ENCODE measurements at regions not wholly inside any gene's neighbourhood (a gene's known extent, or its start where the extent isn't known, plus 50 kb on each side); places are given as distances from the start of the nearest gene placed in this dataset.

DNA sequence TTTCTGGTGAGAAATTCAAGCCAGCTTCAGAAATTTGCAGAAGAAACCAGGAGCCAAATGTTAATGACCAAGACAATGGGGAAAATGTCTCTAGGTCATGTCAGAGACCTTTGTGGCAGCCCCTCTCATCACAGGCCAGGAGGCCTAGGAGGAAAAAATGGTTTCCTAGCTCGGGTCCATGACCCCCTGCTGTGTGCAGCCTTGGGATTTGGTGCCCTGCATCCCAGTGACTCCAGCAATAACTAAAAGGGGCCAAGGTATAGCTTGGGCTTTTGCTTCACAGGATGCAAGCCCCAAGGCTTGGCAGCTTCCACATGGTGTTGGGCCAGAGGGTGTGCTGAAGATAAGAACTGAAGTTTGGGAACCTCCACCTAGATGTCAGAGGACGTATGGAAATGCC lies 814.7 kb upstream of the SLIT2 start:
- no peaks in the 10 kb centered on the region for H3K36me3 ChIP-seq (ENCODE audit: control insufficient read depth, insufficient read depth, low read length)
- 88 to 100% methylated on average over 2 of the region's 2 CpGs for WGBS, 2 experiments (ENCODE audit: insufficient coverage in 2 of 2)
- H3K4me3 ChIP-seq (ENCODE audit: extremely low read depth, insufficient read depth, low read length, poor library complexity, severe bottlenecking): no peak overlapping the region
- no peak overlapping the region for H3K27ac ChIP-seq (ENCODE audit: low read depth, low read length, severe bottlenecking)
- peaks cover 12% of the 10 kb centered on the region for H3K9me3 ChIP-seq (ENCODE audit: control insufficient read depth, low read length)
- no peaks in the 10 kb centered on the region for H3K4me1 ChIP-seq (ENCODE audit: control insufficient read depth, insufficient read depth, low read length, poor library complexity, severe bottlenecking)

DNA sequence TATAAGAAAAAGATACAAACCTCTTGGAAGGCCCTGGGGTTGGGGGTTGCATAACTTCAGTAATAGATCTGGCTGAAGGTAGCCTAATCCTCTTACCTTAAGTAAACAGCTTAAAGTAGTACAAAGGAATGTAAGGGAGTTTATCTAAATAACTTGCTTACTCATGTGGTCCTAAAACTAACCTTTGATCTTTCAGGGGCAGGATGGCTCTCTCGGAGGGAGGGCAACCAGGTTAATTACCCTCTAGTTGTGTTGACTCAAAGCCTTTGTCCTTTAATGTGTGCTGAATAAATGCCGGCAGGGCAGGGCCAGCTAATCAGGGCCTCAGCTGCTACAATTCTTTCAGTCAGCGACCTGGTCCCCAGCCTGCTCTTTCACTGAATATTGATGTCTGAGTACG lies 822.0 kb upstream of the SLIT2 start:
- H3K4me1 ChIP-seq (ENCODE audit: control insufficient read depth, insufficient read depth, low read length, poor library complexity, severe bottlenecking): no peaks in the 10 kb centered on the region
- H3K36me3 ChIP-seq (ENCODE audit: control insufficient read depth, insufficient read depth, low read length): no peaks in the 10 kb centered on the region
- WGBS, 2 experiments (ENCODE audit: insufficient coverage in 2 of 2): 42 to 43% methylated on average over 2 to 3 of the region's 4 CpGs
- peaks cover 8% of the 10 kb centered on the region for H3K9me3 ChIP-seq (ENCODE audit: control insufficient read depth, low read length)
- H3K27ac ChIP-seq (ENCODE audit: low read depth, low read length, severe bottlenecking): no peak overlapping the region
- no peak overlapping the region for H3K4me3 ChIP-seq (ENCODE audit: extremely low read depth, insufficient read depth, low read length, poor library complexity, severe bottlenecking)

DNA sequence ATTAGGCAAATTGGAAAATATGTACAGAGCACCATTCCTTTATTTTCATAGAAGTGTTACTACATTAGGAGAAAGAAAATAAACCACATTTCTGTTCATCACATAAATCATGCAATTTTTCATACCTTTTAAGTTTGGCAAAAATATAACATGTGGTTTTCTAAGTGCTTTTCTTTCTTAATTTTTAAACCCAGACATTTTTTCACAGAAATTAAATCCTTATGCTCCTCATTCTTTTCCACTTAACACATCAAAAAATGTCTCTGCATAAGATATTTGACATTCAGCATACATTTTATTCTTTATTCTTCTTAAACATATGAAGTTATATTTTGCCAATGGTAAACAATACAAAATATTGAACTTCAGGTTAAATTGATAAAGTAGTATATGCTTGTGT lies 826.6 kb upstream of the SLIT2 start:
- no peak overlapping the region for H3K4me3 ChIP-seq (ENCODE audit: extremely low read depth, insufficient read depth, low read length, poor library complexity, severe bottlenecking)
- no peaks in the 10 kb centered on the region for H3K9me3 ChIP-seq (ENCODE audit: control insufficient read depth, low read length)
- no peak overlapping the region for H3K27ac ChIP-seq (ENCODE audit: low read depth, low read length, severe bottlenecking)
- no peaks in the 10 kb centered on the region for H3K4me1 ChIP-seq (ENCODE audit: control insufficient read depth, insufficient read depth, low read length, poor library complexity, severe bottlenecking)
- no peaks in the 10 kb centered on the region for H3K36me3 ChIP-seq (ENCODE audit: control insufficient read depth, insufficient read depth, low read length)

DNA sequence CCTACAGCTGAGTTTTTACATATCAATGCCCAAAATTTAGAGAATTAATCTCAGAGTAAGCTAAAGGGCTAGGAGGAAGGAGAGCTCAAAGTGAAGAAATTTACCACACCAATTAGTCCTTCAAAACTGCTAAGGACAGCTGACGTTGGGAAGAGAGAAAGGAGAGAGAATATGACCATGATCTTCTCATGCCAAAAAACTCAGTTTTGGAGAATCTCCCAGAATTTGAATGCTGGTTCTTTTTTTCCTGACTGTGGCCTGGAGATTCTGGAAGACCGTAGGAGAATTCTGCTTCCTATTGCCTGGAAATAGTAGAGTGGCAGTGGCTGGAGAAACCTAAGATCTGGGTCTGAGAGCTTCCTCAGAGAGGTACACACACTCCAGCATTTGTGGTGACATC lies 834.4 kb upstream of the SLIT2 start:
- Histone ChIP-seq H3K27ac (ENCODE audit: low read depth, low read length, severe bottlenecking) (no peak overlapping the region), H3K9me3 (ENCODE audit: control insufficient read depth, low read length) (no peaks in the 10 kb centered on the region), H3K36me3 (ENCODE audit: control insufficient read depth, insufficient read depth, low read length) (no peaks in the 10 kb centered on the region), H3K4me1 (ENCODE audit: control insufficient read depth, insufficient read depth, low read length, poor library complexity, severe bottlenecking) (no peaks in the 10 kb centered on the region), H3K4me3 (ENCODE audit: extremely low read depth, insufficient read depth, low read length, poor library complexity, severe bottlenecking) (no peak overlapping the region)
- WGBS, 2 experiments (ENCODE audit: insufficient coverage in 2 of 2): 80 to 100% methylated on average over 1 of the region's 2 CpGs

DNA sequence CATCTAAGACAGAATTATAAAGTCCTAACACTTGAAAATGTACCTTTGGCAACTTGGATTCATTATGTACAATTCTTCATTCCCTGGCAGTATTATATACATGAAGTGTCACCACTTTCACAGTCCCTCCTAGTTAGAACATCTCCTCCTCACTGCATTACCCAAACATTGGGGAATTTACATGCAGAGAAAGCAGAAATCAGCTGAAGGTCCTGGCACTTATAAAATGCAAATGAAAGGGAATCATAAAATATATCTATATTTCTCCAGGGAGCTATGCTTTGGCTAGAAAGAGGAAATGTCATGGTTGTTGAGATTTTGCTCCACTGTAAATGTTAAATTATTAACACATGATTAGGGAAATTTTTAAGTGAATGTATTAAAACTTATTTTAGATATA lies 835.6 kb upstream of the SLIT2 start:
- Histone ChIP-seq H3K4me3 (ENCODE audit: extremely low read depth, insufficient read depth, low read length, poor library complexity, severe bottlenecking) (no peak overlapping the region), H3K27ac (ENCODE audit: low read depth, low read length, severe bottlenecking) (no peak overlapping the region), H3K4me1 (ENCODE audit: control insufficient read depth, insufficient read depth, low read length, poor library complexity, severe bottlenecking) (no peaks in the 10 kb centered on the region), H3K9me3 (ENCODE audit: control insufficient read depth, low read length) (no peaks in the 10 kb centered on the region), H3K36me3 (ENCODE audit: control insufficient read depth, insufficient read depth, low read length) (no peaks in the 10 kb centered on the region)

DNA sequence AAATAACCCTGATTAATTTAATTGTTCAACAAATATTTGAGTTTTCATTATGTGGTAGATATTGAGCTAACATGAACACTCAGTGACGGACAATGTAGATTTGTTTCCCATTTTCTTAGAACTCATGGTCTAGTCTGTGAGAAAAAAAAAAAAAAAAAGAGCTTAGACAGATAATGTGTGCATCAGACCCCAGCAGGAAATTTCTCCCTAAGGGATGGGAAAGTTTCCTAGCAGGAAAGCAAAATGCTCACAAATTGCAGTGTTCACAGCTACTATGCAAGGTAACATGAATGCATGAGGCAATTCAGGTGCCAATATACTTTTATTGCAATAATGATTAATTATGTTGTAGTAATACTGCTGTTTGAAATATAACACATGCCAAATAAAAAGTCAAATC lies 843.2 kb upstream of the SLIT2 start:
- 50% methylated on average over 1 of the region's 1 CpG; no CpG with 5 or more reads in 1 of the 2 experiments for whole genome bisulfite sequencing, 2 experiments (ENCODE audit: insufficient coverage in 2 of 2)
- H3K9me3 ChIP-seq (ENCODE audit: control insufficient read depth, low read length): no peaks in the 10 kb centered on the region
- H3K27ac ChIP-seq (ENCODE audit: low read depth, low read length, severe bottlenecking): no peak overlapping the region
- no peaks in the 10 kb centered on the region for H3K36me3 ChIP-seq (ENCODE audit: control insufficient read depth, insufficient read depth, low read length)
- H3K4me1 ChIP-seq (ENCODE audit: control insufficient read depth, insufficient read depth, low read length, poor library complexity, severe bottlenecking): no peaks in the 10 kb centered on the region
- H3K4me3 ChIP-seq (ENCODE audit: extremely low read depth, insufficient read depth, low read length, poor library complexity, severe bottlenecking): no peak overlapping the region

DNA sequence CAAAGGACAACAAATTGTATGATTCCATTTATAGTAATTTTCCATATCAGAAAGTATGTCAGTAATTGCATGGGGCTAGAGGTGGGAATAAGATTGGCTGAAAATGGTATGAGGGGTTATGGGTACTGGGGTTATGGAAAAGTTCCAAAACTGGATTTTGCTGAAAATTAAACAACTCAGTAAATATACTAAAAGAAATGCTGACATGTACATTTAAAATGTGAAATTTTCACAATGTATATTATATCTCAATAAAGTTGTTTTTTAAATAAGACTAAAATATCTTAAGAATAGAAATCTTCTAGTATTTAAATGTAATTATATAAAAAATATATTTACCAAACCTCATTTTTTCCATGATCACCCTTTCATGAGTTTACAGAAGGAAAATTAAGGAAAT lies 844.9 kb upstream of the SLIT2 start:
- Histone ChIP-seq H3K4me1 (ENCODE audit: control insufficient read depth, insufficient read depth, low read length, poor library complexity, severe bottlenecking) (no peaks in the 10 kb centered on the region), H3K4me3 (ENCODE audit: extremely low read depth, insufficient read depth, low read length, poor library complexity, severe bottlenecking) (no peak overlapping the region), H3K27ac (ENCODE audit: low read depth, low read length, severe bottlenecking) (no peak overlapping the region), H3K36me3 (ENCODE audit: control insufficient read depth, insufficient read depth, low read length) (no peaks in the 10 kb centered on the region), H3K9me3 (ENCODE audit: control insufficient read depth, low read length) (no peaks in the 10 kb centered on the region)

DNA sequence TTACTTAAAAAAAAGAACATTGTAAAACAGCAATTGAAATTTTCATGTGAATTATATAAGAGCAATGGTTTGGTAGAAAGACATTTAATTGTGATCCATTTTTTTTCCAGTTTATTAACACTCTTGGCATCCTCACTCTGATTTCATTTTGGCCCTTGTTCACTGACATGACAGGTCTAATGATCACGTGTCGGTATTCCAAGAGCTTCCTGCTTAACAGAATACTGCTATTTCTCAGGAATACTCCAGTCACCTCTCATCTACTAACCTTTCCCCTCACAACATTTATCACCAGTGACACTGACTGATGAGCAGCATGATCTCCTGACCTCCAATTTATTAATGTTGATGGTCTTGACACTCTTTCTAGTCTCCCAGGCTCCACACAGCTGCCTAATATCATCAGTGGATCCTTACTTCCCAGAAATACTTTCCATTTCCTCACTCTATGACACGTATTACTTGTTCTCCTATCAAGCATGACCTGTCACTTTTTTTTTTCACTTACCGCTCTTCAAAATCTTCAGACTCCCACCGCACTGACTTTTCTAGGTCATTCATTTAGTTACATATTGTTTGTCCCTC lies 847.8 kb upstream of the SLIT2 start:
- Histone ChIP-seq H3K9me3 (ENCODE audit: control insufficient read depth, low read length) (no peaks in the 10 kb centered on the region), H3K36me3 (ENCODE audit: control insufficient read depth, insufficient read depth, low read length) (no peaks in the 10 kb centered on the region)

DNA sequence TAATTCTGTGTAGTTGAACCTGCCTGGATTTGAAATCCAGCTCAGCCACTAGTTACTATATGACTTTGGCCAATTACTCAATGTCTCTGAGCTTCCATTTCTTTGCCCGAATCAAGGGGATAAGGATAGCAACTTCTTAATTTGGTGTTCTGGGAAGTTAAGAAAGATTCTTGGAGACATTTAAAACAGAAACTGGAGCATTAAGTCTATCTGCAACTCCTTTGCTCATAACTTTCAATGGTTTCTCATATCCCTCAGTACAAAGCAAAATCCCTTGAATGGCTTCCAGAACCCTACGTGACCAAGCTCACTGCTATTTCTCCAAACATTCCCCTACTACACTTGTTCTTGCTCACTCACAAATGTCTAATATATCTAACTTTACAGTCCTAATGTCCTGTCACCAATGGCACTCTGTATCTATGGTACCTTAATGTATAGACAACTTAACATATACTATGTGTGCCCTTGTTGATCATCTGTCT lies 849.1 kb upstream of the SLIT2 start:
- Histone ChIP-seq H3K4me1 (ENCODE audit: control insufficient read depth, insufficient read depth, low read length, poor library complexity, severe bottlenecking) (no peaks in the 10 kb centered on the region), H3K27ac (ENCODE audit: low read depth, low read length, severe bottlenecking) (no peak overlapping the region), H3K4me3 (ENCODE audit: extremely low read depth, insufficient read depth, low read length, poor library complexity, severe bottlenecking) (no peak overlapping the region), H3K9me3 (ENCODE audit: control insufficient read depth, low read length) (no peaks in the 10 kb centered on the region), H3K36me3 (ENCODE audit: control insufficient read depth, insufficient read depth, low read length) (no peaks in the 10 kb centered on the region)
- 77 to 92% methylated on average over 1 of the region's 2 CpGs for WGBS, 2 experiments (ENCODE audit: insufficient coverage in 2 of 2)

More for the DNA sequence above, 847.8 kb upstream of the SLIT2 start:
- WGBS, 2 experiments (ENCODE audit: insufficient coverage in 2 of 2): 65 to 77% methylated on average over 3 of the region's 5 CpGs
- Histone ChIP-seq H3K4me1 (ENCODE audit: control insufficient read depth, insufficient read depth, low read length, poor library complexity, severe bottlenecking) (no peaks in the 10 kb centered on the region), H3K4me3 (ENCODE audit: extremely low read depth, insufficient read depth, low read length, poor library complexity, severe bottlenecking) (no peak overlapping the region), H3K27ac (ENCODE audit: low read depth, low read length, severe bottlenecking) (no peak overlapping the region)

DNA sequence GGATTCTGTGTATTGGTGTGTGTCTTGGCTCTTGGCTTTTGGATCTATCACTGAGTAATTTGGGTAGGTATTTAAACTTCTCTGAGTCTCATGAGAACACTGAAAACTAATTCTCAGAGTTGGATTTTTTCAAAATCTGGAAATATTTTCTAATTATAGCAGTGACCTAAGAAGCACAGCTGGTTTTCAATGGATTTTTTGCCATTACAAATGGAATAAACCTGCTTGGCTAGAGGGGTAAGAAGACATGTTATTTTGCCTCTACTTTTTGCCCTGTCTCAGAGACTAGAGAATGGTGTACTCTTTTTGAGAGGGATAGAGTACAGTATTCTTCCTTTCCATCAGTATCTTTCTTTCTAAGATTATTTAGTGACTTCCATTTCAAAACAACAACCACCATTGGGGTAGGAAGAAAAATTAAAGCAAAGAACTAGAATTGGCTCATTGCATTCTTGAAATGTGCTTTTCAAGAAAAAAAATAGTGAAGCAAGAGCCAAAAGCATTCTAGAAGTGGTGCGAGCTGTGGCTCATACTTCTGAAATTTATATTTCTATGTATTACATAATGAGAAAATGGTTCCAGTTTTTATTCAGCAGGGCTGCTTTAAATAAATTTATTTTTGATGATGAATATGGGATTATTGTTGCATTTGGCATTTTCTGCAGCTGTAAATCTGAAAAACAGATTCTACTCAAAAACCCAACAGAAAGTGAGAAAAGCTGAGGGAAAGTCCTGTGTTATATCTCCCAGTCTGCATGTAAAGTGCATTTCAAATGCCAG lies 850.2 kb upstream of the SLIT2 start:
- WGBS, 2 experiments (ENCODE audit: insufficient coverage in 2 of 2): no CpG with 5 or more reads among the region's 1 CpG
- Histone ChIP-seq H3K9me3 (ENCODE audit: control insufficient read depth, low read length) (no peaks in the 10 kb centered on the region), H3K27ac (ENCODE audit: low read depth, low read length, severe bottlenecking) (no peak overlapping the region), H3K4me3 (ENCODE audit: extremely low read depth, insufficient read depth, low read length, poor library complexity, severe bottlenecking) (no peak overlapping the region), H3K36me3 (ENCODE audit: control insufficient read depth, insufficient read depth, low read length) (no peaks in the 10 kb centered on the region), H3K4me1 (ENCODE audit: control insufficient read depth, insufficient read depth, low read length, poor library complexity, severe bottlenecking) (no peaks in the 10 kb centered on the region)

DNA sequence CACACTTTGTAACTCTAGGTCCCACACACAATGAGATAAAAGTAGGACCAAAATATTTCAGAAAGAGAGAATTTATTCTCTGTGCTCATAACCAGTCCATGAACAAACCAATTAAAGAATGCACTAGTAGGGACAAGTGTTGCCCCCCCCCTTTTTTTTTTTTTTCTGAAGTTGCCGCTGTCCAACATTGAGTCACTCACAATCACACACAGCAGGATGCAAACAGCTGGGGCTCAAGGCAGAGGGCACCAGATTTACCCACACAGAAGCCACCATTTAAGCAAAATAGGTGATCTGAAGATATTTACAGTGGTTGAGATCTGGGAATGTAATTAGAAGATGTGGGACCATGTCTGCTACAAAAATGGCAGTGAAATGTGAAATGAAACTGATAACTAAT lies 850.9 kb upstream of the SLIT2 start:
- Histone ChIP-seq H3K9me3 (ENCODE audit: control insufficient read depth, low read length) (no peaks in the 10 kb centered on the region), H3K36me3 (ENCODE audit: control insufficient read depth, insufficient read depth, low read length) (no peaks in the 10 kb centered on the region), H3K27ac (ENCODE audit: low read depth, low read length, severe bottlenecking) (no peak overlapping the region), H3K4me1 (ENCODE audit: control insufficient read depth, insufficient read depth, low read length, poor library complexity, severe bottlenecking) (no peaks in the 10 kb centered on the region), H3K4me3 (ENCODE audit: extremely low read depth, insufficient read depth, low read length, poor library complexity, severe bottlenecking) (no peak overlapping the region)
- WGBS, 2 experiments (ENCODE audit: insufficient coverage in 2 of 2): no CpG with 5 or more reads among the region's 1 CpG
